Skeletal muscle tissue (tissue), 3 donors: ENCODE measurements at regions not wholly inside any gene's neighbourhood (a gene's known extent, or its start where the extent isn't known, plus 50 kb on each side); places are given as distances from the start of the nearest gene placed in this dataset.
A peak's percentile ranks its signal among the peaks of the same experiment; 100 is the strongest.

ENCODE experiments used
- H3K27ac ChIP-seq: one replicate; pipeline ENCODE4 v1.7.0; 2013; ENCODE audit warnings: mild to moderate bottlenecking, low read depth, low read length, inconsistent platforms
- H3K27me3 ChIP-seq, 3 donors: one replicate each; pipeline ENCODE4 v1.7.0; 2013; ENCODE audit warnings: low read length in 3 of 3; ENCODE audit not compliant: control insufficient read depth in 3 of 3, insufficient read depth in 3 of 3
- H3K36me3 ChIP-seq, 3 donors: one replicate each; pipeline ENCODE4 v1.7.0; 2013; ENCODE audit warnings: low read length in 3 of 3; ENCODE audit not compliant: control insufficient read depth in 3 of 3, insufficient read depth in 3 of 3
- H3K4me1 ChIP-seq, 3 donors: one replicate each; pipeline ENCODE4 v1.7.0; 2013; ENCODE audit warnings: low read length in 3 of 3, mild to moderate bottlenecking in 3 of 3; ENCODE audit not compliant: control insufficient read depth in 3 of 3, insufficient read depth in 3 of 3
- H3K4me3 ChIP-seq, 3 donors: one replicate each; pipeline ENCODE4 v1.7.0; 2013; ENCODE audit warnings: low read length in 3 of 3
- H3K9ac ChIP-seq, 3 donors: one replicate each; pipeline ENCODE4 v1.7.0; 2013; ENCODE audit warnings: low read length in 3 of 3, mild to moderate bottlenecking in 3 of 3, moderate library complexity in 2 of 3, low read depth in 1 of 3
- H3K9me3 ChIP-seq, 3 donors: one replicate each; pipeline ENCODE4 v1.7.0; 2013; ENCODE audit warnings: low read length in 3 of 3; ENCODE audit not compliant: control insufficient read depth in 3 of 3
- donor health status: Osteomylitis.

GRCh38 chr1:29907596-29907995 lies 671.3 kb downstream of the PTPRU start:
- Histone ChIP-seq H3K9ac (no peak overlapping the region), H3K4me1 (no peaks in the 10 kb centered on the region), H3K27ac (no peak overlapping the region), H3K27me3 (peaks cover 3 to 11% (median 11%) of the 10 kb centered on the region in 3 donors), H3K36me3 (no peaks in the 10 kb centered on the region), H3K9me3 (no peaks in the 10 kb centered on the region), H3K4me3 (no peak overlapping the region)

DNA sequence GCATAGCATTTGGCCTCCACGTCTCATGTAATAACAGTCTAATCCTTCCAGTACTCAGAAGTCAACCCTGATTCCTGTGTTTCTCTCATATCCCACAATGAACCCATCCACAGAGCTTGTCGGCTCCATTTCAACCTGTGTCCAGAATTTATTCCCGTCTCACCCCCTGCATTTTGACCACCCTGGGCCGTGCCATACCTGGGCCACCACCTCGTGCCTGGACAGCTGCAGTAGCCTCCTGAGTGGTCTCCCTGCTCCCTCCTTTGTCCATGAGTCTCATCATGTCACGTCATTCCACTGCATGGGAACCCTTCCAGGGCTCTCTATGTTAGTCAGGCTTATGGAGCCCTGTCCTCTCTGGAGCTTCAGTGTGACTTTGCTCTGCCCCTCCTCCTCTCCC lies 670.6 kb downstream of the PTPRU start:
- Histone ChIP-seq H3K4me3 (no peak overlapping the region), H3K4me1 (peaks cover 0 to 2% (median under 1%) of the 10 kb centered on the region in 3 donors), H3K36me3 (no peaks in the 10 kb centered on the region), H3K27me3 (peaks cover 3 to 11% (median 11%) of the 10 kb centered on the region in 3 donors), H3K27ac (no peak overlapping the region), H3K9ac (no peak overlapping the region), H3K9me3 (no peaks in the 10 kb centered on the region)

DNA sequence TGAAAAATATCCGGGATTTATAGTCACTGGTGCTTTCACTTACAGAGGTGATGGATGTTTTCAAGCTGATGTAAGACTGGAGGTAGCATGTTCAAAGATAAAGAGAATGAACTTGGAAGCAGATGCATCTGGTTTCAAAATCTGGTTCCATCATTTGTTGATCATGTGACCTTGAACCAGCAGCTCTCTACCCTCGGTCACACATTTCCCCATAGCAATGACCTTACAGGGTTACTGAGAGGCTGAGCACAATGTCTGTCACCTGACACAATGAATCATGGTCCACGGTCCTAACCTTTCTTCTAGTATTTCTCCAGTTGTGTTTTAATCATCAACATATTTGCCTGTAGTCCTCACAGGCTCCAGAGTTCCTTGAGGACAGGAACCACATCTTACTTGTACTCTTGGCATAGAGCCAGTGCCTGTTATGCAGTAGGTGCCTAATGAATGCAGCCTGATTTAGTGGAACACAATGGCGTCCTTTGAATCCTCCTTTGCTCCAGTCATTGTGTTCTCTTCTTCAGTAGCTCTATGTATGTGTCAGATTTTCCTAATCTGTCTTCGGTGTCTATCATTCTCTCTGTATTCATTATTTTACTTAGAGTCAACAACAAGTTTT lies 667.3 kb downstream of the PTPRU start:
- Histone ChIP-seq H3K4me1 (peaks cover 12 to 20% (median 19%) of the 10 kb centered on the region in 3 donors), H3K27ac (no peak overlapping the region), H3K9me3 (no peaks in the 10 kb centered on the region), H3K27me3 (peaks cover 2 to 11% (median 8%) of the 10 kb centered on the region in 3 donors), H3K9ac (no peak overlapping the region), H3K36me3 (no peaks in the 10 kb centered on the region), H3K4me3 (no peak overlapping the region)

DNA sequence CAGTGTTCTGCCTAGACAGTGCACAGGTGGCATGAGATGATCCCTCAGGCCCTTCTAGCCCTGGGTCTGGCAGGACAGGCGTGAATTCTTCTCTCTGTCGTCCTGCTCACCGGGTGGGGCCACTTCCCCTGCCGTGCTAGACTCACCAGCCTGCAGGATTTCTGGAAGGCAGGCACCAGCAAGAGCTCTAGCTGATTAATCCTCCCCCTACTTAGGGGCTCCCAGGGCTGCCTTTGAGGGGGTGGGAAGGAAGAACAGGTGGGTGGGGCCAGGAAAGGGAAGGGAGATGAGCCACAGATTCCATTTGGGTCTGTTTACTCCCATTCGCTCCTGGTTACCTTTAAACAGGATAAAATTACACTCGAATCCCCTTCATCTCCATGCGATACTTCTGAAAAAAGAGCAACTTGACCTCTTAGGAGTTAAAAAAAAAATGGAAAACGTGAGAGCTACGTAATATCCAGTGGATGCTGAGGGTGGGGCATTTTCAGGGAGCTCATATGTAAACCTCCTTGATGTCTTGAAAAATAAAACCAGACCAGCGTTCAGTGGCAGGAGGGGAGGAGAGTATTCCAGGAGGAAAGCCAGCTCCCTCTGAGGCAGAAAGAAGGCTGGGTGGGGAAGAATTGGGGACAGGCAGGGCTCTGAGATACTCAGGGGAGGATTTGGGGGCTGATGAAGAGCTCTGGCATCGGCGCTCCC lies 665.5 kb downstream of the PTPRU start:
- H3K9ac ChIP-seq: peak overlapping the region in 2 of 3 donors; percentile 32 to 60
- H3K9me3 ChIP-seq: no peaks in the 10 kb centered on the region
- H3K4me1 ChIP-seq: peaks cover 12 to 20% (median 19%) of the 10 kb centered on the region in 3 donors
- H3K4me3 ChIP-seq: no peak overlapping the region
- H3K36me3 ChIP-seq: no peaks in the 10 kb centered on the region
- peak overlapping the region; percentile 81 for H3K27ac ChIP-seq
- peaks cover 0 to 8% (median 4%) of the 10 kb centered on the region in 3 donors for H3K27me3 ChIP-seq

- H3K27ac ChIP-seq: peak overlapping the region; percentile 81
- peaks cover 12 to 20% (median 19%) of the 10 kb centered on the region in 3 donors for H3K4me1 ChIP-seq
- peak overlapping the region in 2 of 3 donors; percentile 56 to 65 for H3K4me3 ChIP-seq
- no peaks in the 10 kb centered on the region for H3K9me3 ChIP-seq
- peak overlapping the region in 2 of 3 donors; percentile 57 to 62 for H3K9ac ChIP-seq
- H3K27me3 ChIP-seq: peaks cover 4 to 14% (median 5%) of the 10 kb centered on the region in 3 donors
- H3K36me3 ChIP-seq: no peaks in the 10 kb centered on the region
These were observed 664.4 kb downstream of the PTPRU start for GRCh38 chr1:29900712-29901111.

DNA sequence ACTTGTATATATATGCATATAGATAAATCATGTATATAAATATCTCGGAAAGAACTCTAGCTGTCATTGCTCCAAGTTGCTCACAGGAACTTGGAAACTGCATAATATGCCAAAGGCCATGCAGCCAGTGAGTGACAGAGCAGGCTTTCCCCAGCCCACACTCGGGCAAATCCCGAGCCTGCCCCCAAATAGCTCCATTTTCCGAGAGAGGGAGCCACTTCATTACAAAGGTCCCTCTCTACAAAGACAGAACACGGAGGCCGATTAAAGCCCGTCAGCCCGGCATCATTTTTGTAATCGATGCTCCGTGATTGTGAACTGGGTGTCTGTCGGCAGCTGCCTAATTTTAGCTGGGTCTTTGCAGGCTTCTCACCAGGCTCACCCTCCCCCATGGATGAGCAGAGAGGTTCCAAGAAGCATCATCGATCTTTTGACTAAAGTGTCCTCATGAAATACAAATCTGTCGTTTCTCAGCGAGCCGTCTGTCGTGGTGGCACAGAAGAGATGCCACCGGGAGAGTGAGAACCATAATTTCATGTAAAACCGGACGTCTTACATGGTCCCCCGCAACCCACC lies 663.9 kb downstream of the PTPRU start:
- H3K27ac ChIP-seq: peak overlapping the region; percentile 81
- H3K9me3 ChIP-seq: no peaks in the 10 kb centered on the region
- peaks cover 12 to 20% (median 19%) of the 10 kb centered on the region in 3 donors for H3K4me1 ChIP-seq
- peaks cover 5 to 20% (median 9%) of the 10 kb centered on the region in 3 donors for H3K27me3 ChIP-seq
- peak overlapping the region in 2 of 3 donors; percentile 57 to 62 for H3K9ac ChIP-seq
- peak overlapping the region in 2 of 3 donors; percentile 56 to 65 for H3K4me3 ChIP-seq
- no peaks in the 10 kb centered on the region for H3K36me3 ChIP-seq

GRCh38 chr1:29896791-29897714 lies 660.7 kb downstream of the PTPRU start:
- peaks cover 9 to 37% (median 13%) of the 10 kb centered on the region in 3 donors for H3K27me3 ChIP-seq
- H3K4me1 ChIP-seq: peaks cover 12 to 19% (median 19%) of the 10 kb centered on the region in 3 donors
- H3K9ac ChIP-seq: no peak overlapping the region
- H3K9me3 ChIP-seq: no peaks in the 10 kb centered on the region
- no peak overlapping the region for H3K4me3 ChIP-seq
- H3K36me3 ChIP-seq: no peaks in the 10 kb centered on the region
- H3K27ac ChIP-seq: no peak overlapping the region

DNA sequence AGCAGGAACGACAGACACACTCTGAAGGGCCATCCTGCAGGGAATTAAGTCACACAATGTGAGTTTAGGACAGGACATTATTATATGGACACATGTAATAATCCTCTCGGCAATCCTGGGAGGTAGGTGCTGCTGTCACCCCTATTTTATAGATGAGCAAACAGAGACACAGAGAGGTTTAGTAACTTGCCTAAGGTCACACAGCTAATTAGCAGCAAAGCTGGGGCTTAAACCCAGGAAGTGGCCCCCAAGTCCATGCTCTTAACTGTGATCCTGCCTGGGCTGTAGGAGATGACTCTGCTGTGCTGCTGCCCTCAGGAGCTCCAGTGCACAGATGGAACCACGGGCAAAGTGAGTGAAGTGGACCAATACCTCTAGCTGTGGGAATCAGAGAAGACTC lies 660.0 kb downstream of the PTPRU start:
- no peaks in the 10 kb centered on the region for H3K9me3 ChIP-seq
- H3K4me3 ChIP-seq: no peak overlapping the region
- H3K4me1 ChIP-seq: peaks cover 9 to 13% (median 12%) of the 10 kb centered on the region in 3 donors
- H3K27me3 ChIP-seq: peaks cover 10 to 40% (median 13%) of the 10 kb centered on the region in 3 donors
- no peak overlapping the region for H3K9ac ChIP-seq
- H3K27ac ChIP-seq: no peak overlapping the region
- H3K36me3 ChIP-seq: no peaks in the 10 kb centered on the region

- Histone ChIP-seq H3K27me3 (peaks cover 10 to 45% (median 23%) of the 10 kb centered on the region in 3 donors), H3K27ac (no peak overlapping the region), H3K9ac (no peak overlapping the region)
These were observed 658.9 kb downstream of the PTPRU start for GRCh38 chr1:29895201-29895600.

More at GRCh38 chr1:29895201-29895600, 658.9 kb downstream of the PTPRU start:
- peaks cover 2 to 3% (median 2%) of the 10 kb centered on the region in 3 donors for H3K4me1 ChIP-seq
- H3K36me3 ChIP-seq: no peaks in the 10 kb centered on the region
- no peaks in the 10 kb centered on the region for H3K9me3 ChIP-seq
- H3K4me3 ChIP-seq: no peak overlapping the region
